HCT116 (cell line): ENCODE measurements at regions not wholly inside any gene's neighbourhood (a gene's known extent, or its start where the extent isn't known, plus 50 kb on each side); places are given as distances from the start of the nearest gene placed in this dataset.

ENCODE experiments used
- ATAC-seq: fragments of 200-7000 bp; cut with Tn5 transposase; 2 replicates; pipeline ENCODE4 v1.9.1; 2020; ENCODE audit warnings: mild to moderate bottlenecking, moderate library complexity
- BruUV-seq: library from RNA; stranded (reverse); fragments of 400-500 nt; replicated peaks from 2 replicates; lab custom pipeline; 2021; lab: Mats Ljungman, UMichigan
- CTCF ChIA-PET: fragments of 300-600 bp; sonication (Branson Sonifier 250); formaldehyde crosslinking; loops from one replicate; lab custom pipeline; 2021; ENCODE audit warnings: antibody characterized with exemption; lab: Charles Lee
- POLR2A ChIA-PET: fragments of 300-600, 350-600 bp; sonication (Branson Sonifier 250); formaldehyde crosslinking; loops from one replicate; lab custom pipeline; 2021; ENCODE audit warnings: antibody characterized with exemption; lab: Charles Lee
- RAD21 ChIA-PET, 2 experiments: fragments of 300-600 bp; sonication (Branson Sonifier 250); formaldehyde crosslinking; loops; one replicate each; lab custom pipeline; 2023; ENCODE audit warnings: low total read pairs in 2 of 2; ENCODE audit not compliant: uncharacterized antibody in 2 of 2, unreplicated experiment in 2 of 2, low non-redundant PET in 1 of 2; lab: Charles Lee
- DNase-seq: peaks from one replicate; pipeline ENCODE4 v3.0.0-alpha.2; 2010; ENCODE audit warnings: low read depth, low spot score
- H2AFZ ChIP-seq: fragments of 200-600 bp; shearing (Covaris generic), sonication (generic); 2 replicates; pipeline ENCODE4 v1.6.1; 2017; ENCODE audit warnings: low read depth, mixed run types, mixed read lengths, antibody characterized with exemption, low read length; ENCODE audit not compliant: poor library complexity, severe bottlenecking
- H3K27ac ChIP-seq: 2 replicates; pipeline ENCODE4 v1.5.1; 2012; ENCODE audit warnings: low read depth, low read length
- H3K27me3 ChIP-seq: fragments of 200-600 bp; sonication (generic); 2 replicates; pipeline ENCODE4 v1.6.1; 2016; ENCODE audit warnings: mixed run types, low read length, mixed read lengths; ENCODE audit not compliant: insufficient read depth
- H3K36me3 ChIP-seq, 2 experiments: fragments of 200-500 bp in 1 of 2; fragments of 200-600 bp in 1 of 2; sonication (Bioruptor generic) in 1 of 2; sonication (generic) in 1 of 2; 2 replicates each; pipeline versions ENCODE4 v1.5.1 to v1.6.1; 2014 to 2016; ENCODE audit warnings: low read length in 2 of 2, inconsistent platforms in 1 of 2, mixed read lengths in 1 of 2, mixed run types in 1 of 2; ENCODE audit not compliant: insufficient read depth in 2 of 2, control insufficient read depth in 1 of 2
- H3K4me1 ChIP-seq, 2 experiments: fragments of 200-600 bp in 1 of 2; sonication (generic) in 1 of 2; 2 replicates each; pipeline versions ENCODE4 v1.5.1 to v1.6.1; 2012 to 2017; ENCODE audit warnings: low read length in 2 of 2, inconsistent platforms in 1 of 2, mild to moderate bottlenecking in 1 of 2, mixed read lengths in 1 of 2, mixed run types in 1 of 2, moderate library complexity in 1 of 2; ENCODE audit not compliant: insufficient read depth in 2 of 2, control insufficient read depth in 1 of 2
- H3K4me2 ChIP-seq: fragments of 200-600 bp; sonication (generic); 2 replicates; pipeline ENCODE4 v1.6.1; 2017; ENCODE audit warnings: mixed run types, low read length, mixed read lengths
- H3K4me3 ChIP-seq, 2 experiments: fragments of 200-600 bp in 1 of 2; sonication (generic) in 1 of 2; replicated peaks in 1 of 2; 2 replicates each; pipeline ENCODE4 v1.5.1; 2011 to 2016; ENCODE audit warnings: low read length in 2 of 2, control low read depth in 1 of 2, low read depth in 1 of 2, mild to moderate bottlenecking in 1 of 2, mixed read lengths in 1 of 2, mixed run types in 1 of 2
- H3K79me2 ChIP-seq: fragments of 200-600 bp; sonication (generic); 2 replicates; pipeline ENCODE4 v1.6.1; 2017; ENCODE audit warnings: mild to moderate bottlenecking, mixed run types, low read length, moderate library complexity, mixed read lengths; ENCODE audit not compliant: insufficient read depth
- H3K9ac ChIP-seq: fragments of 200-600 bp; sonication (generic); 2 replicates; pipeline ENCODE4 v1.6.1; 2016; ENCODE audit warnings: low read length, mixed read lengths
- H3K9me2 ChIP-seq: fragments of 200-600 bp; sonication (generic), shearing (Covaris generic); 2 replicates; pipeline ENCODE4 v1.6.1; 2017; ENCODE audit warnings: mixed run types, mild to moderate bottlenecking, moderate library complexity; ENCODE audit not compliant: insufficient read depth
- H3K9me3 ChIP-seq, 2 experiments: fragments of 200-500 bp in 1 of 2; fragments of 200-600 bp in 1 of 2; sonication (Bioruptor generic) in 1 of 2; sonication (generic) in 1 of 2; 2 replicates each; pipeline ENCODE4 v1.6.1; 2014 to 2017; ENCODE audit warnings: low read length in 2 of 2, mixed read lengths in 2 of 2, inconsistent platforms in 1 of 2, low read depth in 1 of 2, mild to moderate bottlenecking in 1 of 2, mixed run types in 1 of 2, moderate library complexity in 1 of 2; ENCODE audit not compliant: control insufficient read depth in 1 of 2, insufficient read depth in 1 of 2
- H4K20me1 ChIP-seq: fragments of 200-600 bp; sonication (generic), shearing (Covaris generic); 2 replicates; pipeline ENCODE4 v1.6.1; 2017; ENCODE audit warnings: mixed run types, mild to moderate bottlenecking, moderate library complexity; ENCODE audit not compliant: insufficient read depth
- CEBPB ChIP-seq: IDR thresholded peaks from 2 replicates; pipeline ENCODE4 v1.6.1; 2012; ENCODE audit warnings: low read depth
- ELF1 ChIP-seq: IDR thresholded peaks from 2 replicates; pipeline ENCODE4 v1.6.1; 2012; ENCODE audit warnings: low read depth, borderline replicate concordance
- EZH2 ChIP-seq: fragments of 200-600 bp; sonication (generic); IDR thresholded peaks from 2 replicates; pipeline ENCODE4 v1.6.1; 2017; ENCODE audit warnings: antibody characterized with exemption, mixed run types
- intact Hi-C: fragments of 100-400 bp; cut with micrococcal nuclease; formaldehyde crosslinking; loops from 2 replicates; pipeline ENCODE4 v1.10.0; 2022
- TF ChIP-seq, protein P1 (sequence below), 3 experiments: fragments of 200-600 bp in 1 of 3; sonication (generic) in 1 of 3; IDR thresholded peaks in 2 of 3; conservative IDR thresholded peaks in 1 of 3; 2 replicates each; pipeline ENCODE4 v1.5.1; 2012 to 2017; ENCODE audit warnings: low read depth in 2 of 3, low read length in 2 of 3, antibody characterized with exemption in 1 of 3, borderline replicate concordance in 1 of 3, control low read depth in 1 of 3, mild to moderate bottlenecking in 1 of 3, mixed read lengths in 1 of 3, mixed run types in 1 of 3, moderate library complexity in 1 of 3; ENCODE audit not compliant: insufficient read depth in 1 of 3

DNA sequence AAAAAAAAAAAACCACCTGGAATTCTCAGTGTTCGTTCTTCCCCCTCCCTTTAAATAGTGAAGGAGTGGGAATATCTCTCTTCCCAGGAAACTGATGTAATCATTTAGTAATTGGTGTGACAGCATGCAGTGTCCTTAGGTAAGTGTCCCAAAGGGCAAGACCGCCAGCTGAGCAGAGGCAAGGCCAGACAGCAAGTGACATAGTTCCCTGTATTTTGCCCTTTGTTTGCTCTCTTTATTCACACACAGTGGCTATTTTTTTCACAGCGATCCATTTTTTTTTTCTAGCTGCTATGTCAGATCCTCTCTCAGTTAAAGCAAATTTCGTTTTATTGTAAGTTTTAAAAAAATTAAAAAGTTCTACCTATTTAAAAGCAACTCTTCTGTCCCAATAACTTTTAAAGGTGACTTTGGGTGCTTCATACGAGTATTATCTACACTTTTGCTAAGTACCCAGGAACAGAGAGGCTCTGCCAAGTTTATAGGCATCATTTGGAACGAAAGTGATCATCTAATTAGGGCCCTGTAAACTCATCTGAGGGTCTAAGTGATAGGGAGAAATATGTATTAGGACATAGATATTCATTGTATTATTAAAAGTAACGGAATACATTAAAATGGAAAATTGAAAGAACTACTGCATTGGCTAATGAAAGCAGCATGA lies 98.2 kb upstream of the ALDH1A1 start:
- ATAC-seq = no peak
- Histone ChIP-seq H3K79me2 (no peaks in the 10 kb centered on the region), H3K9me3 (no peaks in the 10 kb centered on the region), H4K20me1 (no peaks in the 10 kb centered on the region), H3K4me1 (no peaks in the 10 kb centered on the region), H3K36me3 (no peaks in the 10 kb centered on the region), H3K4me2 (no peak overlapping the region), H3K9ac (no peak overlapping the region), H3K27ac (no peak overlapping the region), H3K27me3 (no peaks in the 10 kb centered on the region), H2AFZ (no peak overlapping the region), H3K9me2 (no peaks in the 10 kb centered on the region), H3K4me3 (no peak overlapping the region)
- intact Hi-C loops = no loop called here
- DNase-seq = peak; percentile 7
- ChIA-PET RAD21 (no interaction called here), POLR2A (no interaction called here), CTCF (interaction anchor here (1.7 kb wide), 1 partner anchor 28 kb away, joined by 5 read pairs; no protein-coding TSS in a partner anchor)
- BruUV-seq = no TSS peak
- TF ChIP-seq CEBPB = peak; percentile 46; the same call in 1 of the 2 replicates
- TF ChIP-seq EZH2 = no peak

DNA sequence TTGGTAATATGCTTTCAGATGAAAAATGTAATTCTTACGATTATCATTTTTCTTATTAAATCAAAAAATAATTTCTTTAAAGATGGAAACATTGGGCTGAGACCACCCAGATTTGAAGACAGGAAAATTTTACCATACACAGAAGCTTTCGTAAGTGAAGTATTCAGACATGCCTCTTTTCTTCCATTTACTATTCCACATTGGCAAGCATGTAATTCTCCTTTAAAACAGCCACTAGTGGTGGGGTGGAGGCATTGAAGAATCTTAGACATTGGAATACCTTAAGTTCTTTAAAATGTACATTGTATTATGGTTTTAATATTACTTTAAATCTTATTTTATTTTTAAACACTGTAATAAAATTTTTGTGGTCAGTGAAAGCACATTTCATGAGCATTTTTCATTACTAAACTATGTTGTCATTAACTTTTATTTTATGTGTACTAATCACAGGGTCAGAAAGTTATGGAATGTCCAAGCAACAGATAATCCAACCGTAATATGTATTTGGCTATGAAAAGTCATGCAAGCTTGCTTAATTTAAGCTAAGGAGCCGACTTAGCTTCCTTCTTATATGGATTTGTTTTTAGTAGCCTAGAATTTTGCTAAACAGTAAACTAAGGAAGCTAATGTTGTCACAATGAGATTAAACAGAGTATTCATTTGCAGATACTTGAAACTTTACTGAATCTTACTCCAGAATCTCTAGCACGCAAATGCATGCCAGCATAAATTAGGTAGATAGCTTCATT lies 97.4 kb upstream of the ALDH1A1 start:
- H3K27me3 ChIP-seq = no peaks in the 10 kb centered on the region
- no peak overlapping the region for H3K4me2 ChIP-seq
- H2AFZ ChIP-seq = no peak overlapping the region
- H3K9me3 ChIP-seq = no peaks in the 10 kb centered on the region
- intact Hi-C loops = no loop called here
- no peaks in the 10 kb centered on the region for H4K20me1 ChIP-seq
- H3K27ac ChIP-seq = no peak overlapping the region
- no TSS peak for BruUV-seq
- no peak overlapping the region for H3K4me3 ChIP-seq
- RAD21 ChIA-PET = no interaction called here
- H3K9me2 ChIP-seq = no peaks in the 10 kb centered on the region
- DNase-seq = no peak
- no peaks in the 10 kb centered on the region for H3K36me3 ChIP-seq
- POLR2A ChIA-PET = no interaction called here
- CTCF ChIA-PET = interaction anchor here (1.7 kb wide), 1 partner anchor 27 kb away, joined by 5 read pairs; no protein-coding TSS in a partner anchor
- H3K4me1 ChIP-seq = no peaks in the 10 kb centered on the region
- H3K9ac ChIP-seq = no peak overlapping the region
- ATAC-seq = 0 out of 2 replicates have a peak, but pooled peaks have one; percentile 40
- no peak for TF ChIP-seq ELF1
- TF ChIP-seq, protein P1, sequence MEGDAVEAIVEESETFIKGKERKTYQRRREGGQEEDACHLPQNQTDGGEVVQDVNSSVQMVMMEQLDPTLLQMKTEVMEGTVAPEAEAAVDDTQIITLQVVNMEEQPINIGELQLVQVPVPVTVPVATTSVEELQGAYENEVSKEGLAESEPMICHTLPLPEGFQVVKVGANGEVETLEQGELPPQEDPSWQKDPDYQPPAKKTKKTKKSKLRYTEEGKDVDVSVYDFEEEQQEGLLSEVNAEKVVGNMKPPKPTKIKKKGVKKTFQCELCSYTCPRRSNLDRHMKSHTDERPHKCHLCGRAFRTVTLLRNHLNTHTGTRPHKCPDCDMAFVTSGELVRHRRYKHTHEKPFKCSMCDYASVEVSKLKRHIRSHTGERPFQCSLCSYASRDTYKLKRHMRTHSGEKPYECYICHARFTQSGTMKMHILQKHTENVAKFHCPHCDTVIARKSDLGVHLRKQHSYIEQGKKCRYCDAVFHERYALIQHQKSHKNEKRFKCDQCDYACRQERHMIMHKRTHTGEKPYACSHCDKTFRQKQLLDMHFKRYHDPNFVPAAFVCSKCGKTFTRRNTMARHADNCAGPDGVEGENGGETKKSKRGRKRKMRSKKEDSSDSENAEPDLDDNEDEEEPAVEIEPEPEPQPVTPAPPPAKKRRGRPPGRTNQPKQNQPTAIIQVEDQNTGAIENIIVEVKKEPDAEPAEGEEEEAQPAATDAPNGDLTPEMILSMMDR (IDR thresholded peaks at IDR 0.05 in 2 of 3, conservative IDR thresholded peaks at IDR 0.05 in 1 of 3; ENCODE audit: borderline replicate concordance in 1 of 3, insufficient read depth in 1 of 3, low read depth in 2 of 3, low read length in 2 of 3) = peak in 1 of 3 experiments; percentile 11; a peak in 2 of 6 replicates
- H3K79me2 ChIP-seq = no peaks in the 10 kb centered on the region
